HCT116 (cell line): ENCODE measurements at regions not wholly inside any gene's neighbourhood (a gene's known extent, or its start where the extent isn't known, plus 50 kb on each side); places are given as distances from the start of the nearest gene placed in this dataset.

Experiments
- ATAC-seq: fragments of 200-7000 bp; cut with Tn5 transposase; 2 replicates; pipeline ENCODE4 v1.9.1; 2020; ENCODE audit warnings: mild to moderate bottlenecking, moderate library complexity
- BruUV-seq: library from RNA; stranded (reverse); fragments of 400-500 nt; replicated peaks from 2 replicates; lab custom pipeline; 2021; lab: Mats Ljungman, UMichigan
- CTCF ChIA-PET: fragments of 300-600 bp; sonication (Branson Sonifier 250); formaldehyde crosslinking; loops from one replicate; lab custom pipeline; 2021; ENCODE audit warnings: antibody characterized with exemption; lab: Charles Lee
- POLR2A ChIA-PET: fragments of 300-600, 350-600 bp; sonication (Branson Sonifier 250); formaldehyde crosslinking; loops from one replicate; lab custom pipeline; 2021; ENCODE audit warnings: antibody characterized with exemption; lab: Charles Lee
- RAD21 ChIA-PET, 2 experiments: fragments of 300-600 bp; sonication (Branson Sonifier 250); formaldehyde crosslinking; loops; one replicate each; lab custom pipeline; 2023; ENCODE audit warnings: low total read pairs in 2 of 2; ENCODE audit not compliant: uncharacterized antibody in 2 of 2, unreplicated experiment in 2 of 2, low non-redundant PET in 1 of 2; lab: Charles Lee
- DNase-seq: peaks from one replicate; pipeline ENCODE4 v3.0.0-alpha.2; 2010; ENCODE audit warnings: low read depth, low spot score
- H2AFZ ChIP-seq: fragments of 200-600 bp; shearing (Covaris generic), sonication (generic); 2 replicates; pipeline ENCODE4 v1.6.1; 2017; ENCODE audit warnings: low read depth, mixed run types, mixed read lengths, antibody characterized with exemption, low read length; ENCODE audit not compliant: poor library complexity, severe bottlenecking
- H3K27ac ChIP-seq: 2 replicates; pipeline ENCODE4 v1.5.1; 2012; ENCODE audit warnings: low read depth, low read length
- H3K27me3 ChIP-seq: fragments of 200-600 bp; sonication (generic); 2 replicates; pipeline ENCODE4 v1.6.1; 2016; ENCODE audit warnings: mixed run types, low read length, mixed read lengths; ENCODE audit not compliant: insufficient read depth
- H3K36me3 ChIP-seq, 2 experiments: fragments of 200-500 bp in 1 of 2; fragments of 200-600 bp in 1 of 2; sonication (Bioruptor generic) in 1 of 2; sonication (generic) in 1 of 2; 2 replicates each; pipeline versions ENCODE4 v1.5.1 to v1.6.1; 2014 to 2016; ENCODE audit warnings: low read length in 2 of 2, inconsistent platforms in 1 of 2, mixed read lengths in 1 of 2, mixed run types in 1 of 2; ENCODE audit not compliant: insufficient read depth in 2 of 2, control insufficient read depth in 1 of 2
- H3K4me1 ChIP-seq, 2 experiments: fragments of 200-600 bp in 1 of 2; sonication (generic) in 1 of 2; 2 replicates each; pipeline versions ENCODE4 v1.5.1 to v1.6.1; 2012 to 2017; ENCODE audit warnings: low read length in 2 of 2, inconsistent platforms in 1 of 2, mild to moderate bottlenecking in 1 of 2, mixed read lengths in 1 of 2, mixed run types in 1 of 2, moderate library complexity in 1 of 2; ENCODE audit not compliant: insufficient read depth in 2 of 2, control insufficient read depth in 1 of 2
- H3K4me2 ChIP-seq: fragments of 200-600 bp; sonication (generic); 2 replicates; pipeline ENCODE4 v1.6.1; 2017; ENCODE audit warnings: mixed run types, low read length, mixed read lengths
- H3K4me3 ChIP-seq, 2 experiments: fragments of 200-600 bp in 1 of 2; sonication (generic) in 1 of 2; replicated peaks in 1 of 2; 2 replicates each; pipeline ENCODE4 v1.5.1; 2011 to 2016; ENCODE audit warnings: low read length in 2 of 2, control low read depth in 1 of 2, low read depth in 1 of 2, mild to moderate bottlenecking in 1 of 2, mixed read lengths in 1 of 2, mixed run types in 1 of 2
- H3K79me2 ChIP-seq: fragments of 200-600 bp; sonication (generic); 2 replicates; pipeline ENCODE4 v1.6.1; 2017; ENCODE audit warnings: mild to moderate bottlenecking, mixed run types, low read length, moderate library complexity, mixed read lengths; ENCODE audit not compliant: insufficient read depth
- H3K9ac ChIP-seq: fragments of 200-600 bp; sonication (generic); 2 replicates; pipeline ENCODE4 v1.6.1; 2016; ENCODE audit warnings: low read length, mixed read lengths
- H3K9me2 ChIP-seq: fragments of 200-600 bp; sonication (generic), shearing (Covaris generic); 2 replicates; pipeline ENCODE4 v1.6.1; 2017; ENCODE audit warnings: mixed run types, mild to moderate bottlenecking, moderate library complexity; ENCODE audit not compliant: insufficient read depth
- H3K9me3 ChIP-seq, 2 experiments: fragments of 200-500 bp in 1 of 2; fragments of 200-600 bp in 1 of 2; sonication (Bioruptor generic) in 1 of 2; sonication (generic) in 1 of 2; 2 replicates each; pipeline ENCODE4 v1.6.1; 2014 to 2017; ENCODE audit warnings: low read length in 2 of 2, mixed read lengths in 2 of 2, inconsistent platforms in 1 of 2, low read depth in 1 of 2, mild to moderate bottlenecking in 1 of 2, mixed run types in 1 of 2, moderate library complexity in 1 of 2; ENCODE audit not compliant: control insufficient read depth in 1 of 2, insufficient read depth in 1 of 2
- H4K20me1 ChIP-seq: fragments of 200-600 bp; sonication (generic), shearing (Covaris generic); 2 replicates; pipeline ENCODE4 v1.6.1; 2017; ENCODE audit warnings: mixed run types, mild to moderate bottlenecking, moderate library complexity; ENCODE audit not compliant: insufficient read depth
- EZH2 ChIP-seq: fragments of 200-600 bp; sonication (generic); IDR thresholded peaks from 2 replicates; pipeline ENCODE4 v1.6.1; 2017; ENCODE audit warnings: antibody characterized with exemption, mixed run types
- JUND ChIP-seq: IDR thresholded peaks from 2 replicates; pipeline ENCODE4 v1.6.1; 2012
- POLR2AphosphoS5 ChIP-seq: IDR thresholded peaks from 2 replicates; pipeline ENCODE4 v1.6.1; 2011; ENCODE audit warnings: mild to moderate bottlenecking, low read depth, low read length, moderate library complexity
- RAD21 ChIP-seq: IDR thresholded peaks from 2 replicates; pipeline ENCODE4 v1.6.1; 2012; ENCODE audit warnings: low read depth, mild to moderate bottlenecking
- SIN3A ChIP-seq: IDR thresholded peaks from 2 replicates; pipeline ENCODE4 v1.6.1; 2012; ENCODE audit warnings: low read depth
- TCF7L2 ChIP-seq: IDR thresholded peaks from 2 replicates; pipeline ENCODE4 v1.7.0; 2011; ENCODE audit warnings: borderline replicate concordance, inconsistent platforms; ENCODE audit not compliant: insufficient read depth, insufficient read length; ENCODE audit errors: extremely low read depth
- YY1 ChIP-seq: IDR thresholded peaks from 2 replicates; pipeline ENCODE4 v1.6.1; 2011; ENCODE audit warnings: low read length, low read depth, moderate library complexity, mild to moderate bottlenecking; ENCODE audit not compliant: insufficient replicate concordance; ENCODE audit errors: extremely low read depth
- intact Hi-C: fragments of 100-400 bp; cut with micrococcal nuclease; formaldehyde crosslinking; loops from 2 replicates; pipeline ENCODE4 v1.10.0; 2022
- TF ChIP-seq, protein P1 (sequence below): IDR thresholded peaks from 2 replicates; pipeline ENCODE4 v1.6.1; 2012; ENCODE audit warnings: low read depth
- TF ChIP-seq, protein P2 (sequence below): IDR thresholded peaks from 2 replicates; pipeline ENCODE4 v1.6.1; 2012
- TF ChIP-seq, protein P3 (sequence below): IDR thresholded peaks from 2 replicates; pipeline ENCODE4 v1.6.1; 2011; ENCODE audit warnings: mild to moderate bottlenecking, low read length, moderate library complexity; ENCODE audit not compliant: insufficient replicate concordance; ENCODE audit errors: extremely low read depth

DNA sequence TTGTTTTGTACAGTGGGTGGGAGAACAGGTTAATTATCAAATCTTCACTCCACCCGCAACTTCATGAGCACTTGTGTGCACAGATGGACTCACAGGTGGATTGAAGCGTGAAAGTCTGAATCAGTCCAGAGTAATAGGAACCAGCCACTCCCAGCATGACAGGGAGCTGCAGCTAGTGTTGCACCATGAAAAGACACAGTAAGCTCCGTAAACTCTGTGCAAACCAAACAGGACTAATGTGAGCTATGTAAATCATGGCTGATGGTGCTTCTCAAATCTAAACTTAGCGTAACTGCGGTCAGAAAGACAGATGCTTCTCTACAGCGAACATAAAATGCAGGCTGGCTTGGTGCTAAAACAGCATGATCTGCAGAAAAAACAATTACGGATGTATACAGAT is 114.4 kb downstream of the CENPF start:
- intact Hi-C loops = no loop called here
- Histone ChIP-seq H3K9ac (no peak overlapping the region), H2AFZ (no peak overlapping the region), H3K4me1 (no peaks in the 10 kb centered on the region), H3K79me2 (no peaks in the 10 kb centered on the region), H3K4me2 (no peak overlapping the region), H3K36me3 (no peaks in the 10 kb centered on the region), H3K27ac (no peak overlapping the region), H3K27me3 (no peaks in the 10 kb centered on the region), H3K4me3 (no peak overlapping the region), H3K9me2 (no peaks in the 10 kb centered on the region), H4K20me1 (no peaks in the 10 kb centered on the region), H3K9me3 (no peaks in the 10 kb centered on the region)
- BruUV-seq = no TSS peak
- POLR2A ChIA-PET = no interaction called here
- TF ChIP-seq, protein P1, sequence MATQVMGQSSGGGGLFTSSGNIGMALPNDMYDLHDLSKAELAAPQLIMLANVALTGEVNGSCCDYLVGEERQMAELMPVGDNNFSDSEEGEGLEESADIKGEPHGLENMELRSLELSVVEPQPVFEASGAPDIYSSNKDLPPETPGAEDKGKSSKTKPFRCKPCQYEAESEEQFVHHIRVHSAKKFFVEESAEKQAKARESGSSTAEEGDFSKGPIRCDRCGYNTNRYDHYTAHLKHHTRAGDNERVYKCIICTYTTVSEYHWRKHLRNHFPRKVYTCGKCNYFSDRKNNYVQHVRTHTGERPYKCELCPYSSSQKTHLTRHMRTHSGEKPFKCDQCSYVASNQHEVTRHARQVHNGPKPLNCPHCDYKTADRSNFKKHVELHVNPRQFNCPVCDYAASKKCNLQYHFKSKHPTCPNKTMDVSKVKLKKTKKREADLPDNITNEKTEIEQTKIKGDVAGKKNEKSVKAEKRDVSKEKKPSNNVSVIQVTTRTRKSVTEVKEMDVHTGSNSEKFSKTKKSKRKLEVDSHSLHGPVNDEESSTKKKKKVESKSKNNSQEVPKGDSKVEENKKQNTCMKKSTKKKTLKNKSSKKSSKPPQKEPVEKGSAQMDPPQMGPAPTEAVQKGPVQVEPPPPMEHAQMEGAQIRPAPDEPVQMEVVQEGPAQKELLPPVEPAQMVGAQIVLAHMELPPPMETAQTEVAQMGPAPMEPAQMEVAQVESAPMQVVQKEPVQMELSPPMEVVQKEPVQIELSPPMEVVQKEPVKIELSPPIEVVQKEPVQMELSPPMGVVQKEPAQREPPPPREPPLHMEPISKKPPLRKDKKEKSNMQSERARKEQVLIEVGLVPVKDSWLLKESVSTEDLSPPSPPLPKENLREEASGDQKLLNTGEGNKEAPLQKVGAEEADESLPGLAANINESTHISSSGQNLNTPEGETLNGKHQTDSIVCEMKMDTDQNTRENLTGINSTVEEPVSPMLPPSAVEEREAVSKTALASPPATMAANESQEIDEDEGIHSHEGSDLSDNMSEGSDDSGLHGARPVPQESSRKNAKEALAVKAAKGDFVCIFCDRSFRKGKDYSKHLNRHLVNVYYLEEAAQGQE = no peak
- TF ChIP-seq YY1 = no peak
- no peak for TF ChIP-seq TCF7L2
- no peak for TF ChIP-seq RAD21
- no peak for TF ChIP-seq JUND
- TF ChIP-seq POLR2AphosphoS5 = no peak
- TF ChIP-seq EZH2 = no peak
- TF ChIP-seq, protein P2, sequence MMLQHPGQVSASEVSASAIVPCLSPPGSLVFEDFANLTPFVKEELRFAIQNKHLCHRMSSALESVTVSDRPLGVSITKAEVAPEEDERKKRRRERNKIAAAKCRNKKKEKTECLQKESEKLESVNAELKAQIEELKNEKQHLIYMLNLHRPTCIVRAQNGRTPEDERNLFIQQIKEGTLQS = no peak
- TF ChIP-seq SIN3A = no peak
- TF ChIP-seq, protein P3, sequence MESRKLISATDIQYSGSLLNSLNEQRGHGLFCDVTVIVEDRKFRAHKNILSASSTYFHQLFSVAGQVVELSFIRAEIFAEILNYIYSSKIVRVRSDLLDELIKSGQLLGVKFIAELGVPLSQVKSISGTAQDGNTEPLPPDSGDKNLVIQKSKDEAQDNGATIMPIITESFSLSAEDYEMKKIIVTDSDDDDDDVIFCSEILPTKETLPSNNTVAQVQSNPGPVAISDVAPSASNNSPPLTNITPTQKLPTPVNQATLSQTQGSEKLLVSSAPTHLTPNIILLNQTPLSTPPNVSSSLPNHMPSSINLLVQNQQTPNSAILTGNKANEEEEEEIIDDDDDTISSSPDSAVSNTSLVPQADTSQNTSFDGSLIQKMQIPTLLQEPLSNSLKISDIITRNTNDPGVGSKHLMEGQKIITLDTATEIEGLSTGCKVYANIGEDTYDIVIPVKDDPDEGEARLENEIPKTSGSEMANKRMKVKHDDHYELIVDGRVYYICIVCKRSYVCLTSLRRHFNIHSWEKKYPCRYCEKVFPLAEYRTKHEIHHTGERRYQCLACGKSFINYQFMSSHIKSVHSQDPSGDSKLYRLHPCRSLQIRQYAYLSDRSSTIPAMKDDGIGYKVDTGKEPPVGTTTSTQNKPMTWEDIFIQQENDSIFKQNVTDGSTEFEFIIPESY = no peak
- no peak for DNase-seq
- ATAC-seq = no peak
- CTCF ChIA-PET = no interaction called here
- RAD21 ChIA-PET = no interaction called here
